ENCODE measurements at regions not wholly inside any gene's neighbourhood (a gene's known extent, or its start where the extent isn't known, plus 50 kb on each side); places are given as distances from the start of the nearest gene placed in this dataset.

DNA sequence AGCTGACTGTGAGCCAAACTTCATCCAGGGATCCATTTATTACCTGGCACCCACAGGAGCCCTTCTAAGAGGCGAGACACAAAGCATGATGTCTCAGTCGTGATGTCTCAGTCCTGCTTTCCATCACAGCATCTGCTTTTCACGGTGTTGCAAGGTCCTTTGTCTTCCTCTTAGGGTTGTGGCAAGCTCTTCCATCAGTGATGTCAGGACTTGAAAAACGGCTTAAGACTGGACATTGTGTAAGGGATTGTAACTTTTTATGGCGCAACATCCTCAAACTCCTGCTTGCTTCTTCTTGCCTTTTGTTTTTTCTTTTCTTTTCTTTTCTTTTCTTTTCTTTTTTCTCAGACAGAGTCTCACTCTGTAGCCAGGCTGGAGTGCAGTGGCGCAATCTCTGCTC, 586.5 kb upstream of the TMEM132C start:
- no peak for DNase-seq (ENCODE audit: low spot score)

- no peak for DNase-seq (ENCODE audit: low spot score)
Measured at GRCh38 chr12:127681151-127681754, 585.7 kb upstream of the TMEM132C start.

- DNase-seq (ENCODE audit: low spot score), result no peak
Measured at GRCh38 chr12:127685491-127685890, 581.5 kb upstream of the TMEM132C start.

- DNase-seq (ENCODE audit: low spot score), result no peak
Measured at GRCh38 chr12:127685931-127686330, 581.0 kb upstream of the TMEM132C start.

DNA sequence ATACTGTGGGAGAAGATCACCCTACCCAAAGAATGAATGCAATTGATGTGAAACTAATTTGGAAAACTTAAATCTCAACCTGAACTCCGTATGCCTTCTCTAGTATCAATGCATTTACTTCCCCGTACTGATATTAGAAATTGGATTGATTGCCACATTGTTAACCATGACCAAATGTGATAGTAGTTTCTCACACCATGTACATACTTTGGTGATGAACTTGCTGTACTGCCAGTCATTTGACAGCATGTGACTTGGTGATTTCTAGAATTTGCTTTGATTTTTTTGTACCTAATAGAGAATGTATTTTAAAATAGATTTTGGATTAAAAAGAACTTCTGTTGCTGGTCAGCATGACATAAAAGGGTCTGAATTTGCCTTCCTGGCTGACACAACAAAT, 579.8 kb upstream of the TMEM132C start:
- no peak for DNase-seq (ENCODE audit: low spot score)

GRCh38 chr12:127688906-127689428, 578.0 kb upstream of the TMEM132C start:
- no peak for DNase-seq (ENCODE audit: low spot score)

- DNase-seq (ENCODE audit: low spot score), result no peak
Measured at GRCh38 chr12:127690161-127690560, 576.8 kb upstream of the TMEM132C start.

DNA sequence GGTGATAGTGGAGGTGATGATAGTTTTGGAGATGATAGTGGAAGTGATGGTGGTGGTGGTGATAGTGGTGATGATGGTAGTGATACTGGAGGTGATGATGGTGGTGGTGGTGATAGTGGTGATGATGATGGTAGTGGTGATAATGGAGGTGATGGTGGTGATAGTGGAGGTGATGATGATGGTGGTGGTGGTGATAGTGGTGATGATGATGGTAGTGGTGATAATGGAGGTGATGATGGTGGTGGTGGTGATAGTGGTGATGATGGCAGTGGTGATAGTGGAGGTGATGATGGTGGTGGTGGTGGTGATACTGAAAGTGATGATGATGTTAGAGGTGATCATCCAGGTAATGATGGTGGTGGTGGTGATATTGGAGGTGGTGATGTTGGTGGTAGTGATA, 570.0 kb upstream of the TMEM132C start:
- DNase-seq (ENCODE audit: low spot score), result no peak

DNA sequence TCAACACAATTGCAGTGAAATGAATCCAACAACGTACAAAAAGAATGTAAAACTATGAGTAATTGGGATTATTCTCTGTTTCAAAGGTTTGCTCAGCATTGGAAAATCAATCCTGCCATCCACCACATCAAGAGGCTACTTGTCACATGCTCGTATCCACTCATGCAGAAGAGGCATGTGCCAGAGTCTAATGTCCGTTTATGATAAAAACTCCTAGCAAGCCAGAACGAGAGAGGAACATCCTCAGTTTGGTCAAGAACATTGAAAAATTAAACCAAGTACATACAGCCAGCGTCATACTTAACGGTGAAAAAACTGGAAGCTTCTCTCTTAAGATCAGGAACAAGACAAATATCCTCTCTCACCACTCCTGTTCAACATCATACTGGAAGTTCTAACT, 563.9 kb upstream of the TMEM132C start:
- DNase-seq (ENCODE audit: low spot score), result no peak

DNA sequence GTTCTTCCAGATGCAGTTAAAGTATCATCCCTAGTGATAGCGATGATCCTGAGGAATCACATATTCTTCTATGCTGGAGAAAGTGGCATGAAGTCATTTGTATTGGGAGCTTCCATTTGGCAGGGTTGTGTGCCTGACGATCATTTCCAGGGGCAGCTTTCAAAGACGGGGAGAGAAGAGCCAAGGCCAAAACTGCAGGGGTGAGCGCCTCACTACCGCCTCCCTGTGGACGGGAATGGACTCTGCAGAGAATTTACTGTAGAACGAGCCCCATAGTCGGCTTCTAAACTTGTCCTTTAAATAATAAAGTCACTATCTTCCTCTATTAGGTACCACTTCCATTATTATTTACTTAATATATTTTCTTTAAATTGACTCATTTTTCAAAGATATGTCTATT, 555.9 kb upstream of the TMEM132C start:
- DNase-seq (ENCODE audit: low spot score), result peak; percentile 6

- DNase-seq (ENCODE audit: low spot score), result no peak
Measured at GRCh38 chr12:127712561-127712960, 554.4 kb upstream of the TMEM132C start.

DNA sequence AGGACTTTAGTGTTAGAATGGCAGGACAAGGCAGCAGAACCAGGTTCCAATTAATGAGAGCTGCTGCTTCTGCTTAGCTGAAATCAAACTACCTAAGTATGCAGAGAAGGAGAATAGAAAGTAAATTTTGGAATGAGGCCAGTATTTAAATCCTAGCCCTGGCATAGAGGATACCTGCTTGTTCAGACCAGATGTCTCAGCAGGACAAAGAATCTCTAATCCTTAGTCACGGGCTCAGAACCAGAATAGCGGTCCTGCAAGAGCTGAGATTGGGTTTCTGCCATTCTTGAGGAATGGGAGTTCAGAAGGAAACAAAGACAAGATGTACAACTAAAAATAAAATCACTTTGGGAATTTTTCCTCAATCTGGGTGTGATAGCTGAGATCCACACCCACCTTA, 550.8 kb upstream of the TMEM132C start:
- DNase-seq (ENCODE audit: low spot score), result no peak

- no peak for DNase-seq (ENCODE audit: low spot score)
Measured at GRCh38 chr12:127717278-127717677, 549.7 kb upstream of the TMEM132C start.

DNA sequence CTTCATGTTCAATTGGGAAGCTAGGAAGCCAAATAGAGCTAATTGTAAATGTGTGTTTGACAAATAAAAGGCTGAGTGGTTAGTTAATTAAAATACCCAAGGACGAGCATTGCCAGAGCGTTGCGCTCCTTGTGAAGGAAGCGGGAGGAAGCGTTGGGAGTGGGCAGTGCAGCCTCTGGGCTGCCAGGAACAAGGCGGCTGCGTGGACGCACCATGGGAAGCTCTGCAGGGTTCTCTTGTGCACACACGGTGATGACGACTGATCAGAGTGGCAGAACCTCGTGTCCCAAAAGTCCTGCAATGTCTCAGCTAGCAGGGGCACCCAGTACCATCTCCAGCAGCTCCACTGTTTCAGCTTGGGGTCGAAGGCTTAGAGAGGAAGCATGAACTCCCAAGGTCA, 546.6 kb upstream of the TMEM132C start:
- no peak for DNase-seq (ENCODE audit: low spot score)

- no peak for DNase-seq (ENCODE audit: low spot score)
Measured at GRCh38 chr12:127722611-127723010, 544.4 kb upstream of the TMEM132C start.

DNA sequence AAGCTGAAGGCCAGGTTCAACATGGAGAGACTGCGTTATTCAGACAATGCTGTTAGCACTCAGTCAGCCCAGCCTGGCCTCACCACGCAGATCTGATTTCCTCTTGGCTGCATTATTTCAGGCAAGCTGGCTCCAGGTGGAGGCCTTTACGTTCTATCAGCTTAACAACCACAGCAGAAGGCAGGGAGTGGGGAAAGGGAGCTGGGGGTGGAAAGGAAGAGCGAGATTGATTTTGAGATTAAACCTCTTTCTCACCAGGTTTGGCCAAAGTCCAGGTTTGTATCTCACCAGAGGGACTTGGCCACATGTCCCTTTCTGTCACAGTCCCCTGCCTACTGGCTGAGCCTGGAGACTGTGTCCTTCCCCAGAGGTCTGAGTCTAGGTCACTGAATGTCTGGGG, 543.7 kb upstream of the TMEM132C start:
- no peak for DNase-seq (ENCODE audit: low spot score)

GRCh38 chr12:127726671-127727315, 540.2 kb upstream of the TMEM132C start:
- DNase-seq (ENCODE audit: low spot score), result no peak

GRCh38 chr12:127728285-127728684, 538.7 kb upstream of the TMEM132C start:
- no peak for DNase-seq (ENCODE audit: low spot score)

DNA sequence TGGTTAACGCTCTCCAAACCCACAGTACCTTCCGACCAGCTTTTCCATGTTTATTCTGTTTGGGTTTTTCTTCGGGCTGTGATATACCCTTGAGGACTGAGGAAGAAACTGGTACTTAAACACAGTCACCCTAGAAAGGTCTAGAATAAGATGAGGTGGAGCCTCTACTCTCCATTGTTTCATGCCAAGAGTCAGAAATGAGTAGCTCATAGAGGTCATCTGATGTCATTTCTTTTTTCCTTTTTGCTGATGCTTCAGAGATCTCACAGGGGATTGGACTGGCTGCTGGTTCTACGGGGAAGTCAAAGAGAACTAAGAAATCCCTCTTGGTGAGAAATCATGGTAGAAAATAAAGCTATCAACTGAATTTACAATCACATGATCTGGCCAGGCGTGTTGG, 538.2 kb upstream of the TMEM132C start:
- DNase-seq (ENCODE audit: low spot score), result no peak

- no peak for DNase-seq (ENCODE audit: low spot score)
Measured at GRCh38 chr12:127729381-127729780, 537.6 kb upstream of the TMEM132C start.

- no peak for DNase-seq (ENCODE audit: low spot score)
Measured at GRCh38 chr12:127731657-127732056, 535.3 kb upstream of the TMEM132C start.

DNA sequence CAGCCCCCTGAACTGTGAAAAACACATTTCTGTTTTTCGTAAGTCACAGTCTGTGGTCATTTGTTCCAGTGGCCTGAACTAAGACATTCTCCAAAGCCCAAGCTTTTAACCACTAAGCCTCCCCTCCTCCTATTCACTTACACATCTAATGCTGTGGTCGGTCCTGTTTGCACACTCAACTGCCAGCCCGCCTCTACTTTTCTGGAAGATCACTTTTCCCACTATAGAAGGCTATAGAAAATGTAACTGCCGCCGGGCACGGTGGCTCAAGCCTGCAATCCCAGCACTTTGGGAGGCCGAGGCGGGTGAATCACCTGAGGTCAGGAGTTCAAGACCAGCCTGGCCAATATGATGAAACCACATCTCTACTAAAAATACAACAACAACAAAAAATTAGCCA, 524.7 kb upstream of the TMEM132C start:
- DNase-seq (ENCODE audit: low spot score), result no peak

- DNase-seq (ENCODE audit: low spot score), result no peak
Measured at GRCh38 chr12:127745469-127746212, 521.3 kb upstream of the TMEM132C start.

Measured in NAMALWA (cell line).